HFF-Myc (cell line): ENCODE measurements at regions not wholly inside any gene's neighbourhood (a gene's known extent, or its start where the extent isn't known, plus 50 kb on each side); places are given as distances from the start of the nearest gene placed in this dataset.

Experiments
- DNase-seq: peaks from one replicate; pipeline ENCODE4 v3.0.0-alpha.2; 2011; ENCODE audit warnings: low read depth; ENCODE audit errors: extremely low read depth
- H3K4me3 ChIP-seq: replicated peaks from 2 replicates; pipeline ENCODE4 v1.5.1; 2011; ENCODE audit warnings: low read depth, mild to moderate bottlenecking, control low read depth, low read length
- CTCF ChIP-seq: IDR thresholded peaks from 2 replicates; pipeline ENCODE4 v1.5.1; 2012; ENCODE audit warnings: mild to moderate bottlenecking, low read depth, low read length, control low read depth; ENCODE audit errors: missing control alignments

GRCh38 chr17:65430209-65430833, 131.1 kb downstream of the AXIN2 start:
- no peak overlapping the region for H3K4me3 ChIP-seq
- no peak for DNase-seq
- no peak for TF ChIP-seq CTCF

DNA sequence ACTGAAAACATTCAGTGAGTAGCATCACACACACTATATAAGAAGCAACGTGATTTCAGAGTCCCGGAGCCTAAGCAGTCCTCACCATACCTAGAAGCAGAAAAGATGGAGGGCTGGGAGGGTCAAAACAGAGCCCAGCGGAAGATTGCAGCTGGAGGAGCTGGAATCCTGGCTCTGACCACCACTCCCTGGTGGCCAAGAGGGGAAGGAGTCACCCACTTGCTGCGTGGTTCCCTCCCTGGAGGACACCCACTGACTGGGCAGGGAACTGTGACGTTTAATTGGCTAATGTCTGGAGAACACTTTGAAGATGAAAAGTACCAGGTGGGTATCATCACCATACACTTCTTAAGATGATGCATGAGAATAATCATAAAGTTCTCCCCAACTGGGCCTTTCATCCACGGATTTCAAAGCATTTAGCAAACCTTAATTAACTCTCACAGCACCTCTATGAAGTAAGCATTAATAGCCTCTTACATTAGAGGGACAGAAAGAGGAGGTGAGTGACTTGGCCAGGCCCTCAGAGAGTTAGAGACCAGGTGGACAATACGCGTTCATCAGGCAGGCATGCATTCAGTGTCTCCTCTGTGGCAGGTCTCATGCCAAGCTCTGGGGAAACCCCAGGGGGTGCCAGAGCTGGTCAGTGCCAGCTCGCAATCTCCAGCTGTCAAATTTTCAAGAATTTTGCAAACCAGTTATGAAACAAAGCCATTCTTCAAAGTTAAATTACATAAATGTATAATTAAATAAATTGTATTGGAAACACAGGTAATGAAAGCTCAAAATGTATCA, 137.9 kb downstream of the AXIN2 start:
- DNase-seq, result no peak
- peak; percentile 5 for TF ChIP-seq CTCF
- H3K4me3 ChIP-seq, result no peak overlapping the region

- TF ChIP-seq CTCF, result no peak
- no peak overlapping the region for H3K4me3 ChIP-seq
- no peak for DNase-seq
Measured at GRCh38 chr17:65418622-65419021, 142.8 kb downstream of the AXIN2 start.

DNA sequence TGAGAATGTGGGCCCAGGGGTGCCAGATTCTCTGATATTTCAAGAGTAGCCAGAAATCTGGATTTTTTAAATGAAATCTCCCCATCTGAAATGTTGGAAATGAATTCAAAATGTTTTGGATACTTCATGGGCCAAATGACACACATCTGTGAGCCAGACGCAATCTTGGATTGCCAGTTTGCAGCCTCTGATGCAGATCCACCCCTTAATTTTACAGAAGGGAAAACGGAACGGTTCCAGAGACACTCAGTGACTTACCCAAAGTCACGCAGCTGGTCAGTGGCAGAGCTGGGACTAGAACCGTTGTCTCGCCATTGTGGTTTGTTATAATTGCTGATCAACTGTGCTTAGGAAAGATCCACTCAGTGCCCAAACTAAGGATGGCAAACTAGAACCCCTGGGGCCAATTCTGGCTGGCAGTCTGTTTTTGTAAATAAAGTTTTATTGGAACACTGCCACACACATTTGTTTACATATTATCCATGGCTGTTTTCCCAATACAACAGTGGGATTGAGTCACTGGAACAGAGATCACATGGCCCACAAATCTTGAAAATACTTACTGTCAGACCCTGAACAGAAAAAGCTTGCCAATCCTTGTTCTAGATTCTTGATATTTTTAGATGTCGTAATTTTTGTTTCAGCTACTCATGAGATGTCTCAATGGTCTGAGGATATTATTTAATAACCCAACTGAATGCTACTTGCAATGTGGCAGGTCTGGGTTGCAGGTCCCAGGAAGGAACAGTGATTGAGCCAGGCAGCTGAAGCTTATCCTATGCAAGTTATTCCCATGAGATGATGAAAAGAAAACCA, 143.8 kb downstream of the AXIN2 start:
- no peak overlapping the region for H3K4me3 ChIP-seq
- no peak for TF ChIP-seq CTCF
- DNase-seq, result peak; percentile 40

- TF ChIP-seq CTCF, result no peak
- H3K4me3 ChIP-seq, result no peak overlapping the region
- DNase-seq, result no peak
Measured at GRCh38 chr17:65415991-65416390, 145.5 kb downstream of the AXIN2 start.

DNA sequence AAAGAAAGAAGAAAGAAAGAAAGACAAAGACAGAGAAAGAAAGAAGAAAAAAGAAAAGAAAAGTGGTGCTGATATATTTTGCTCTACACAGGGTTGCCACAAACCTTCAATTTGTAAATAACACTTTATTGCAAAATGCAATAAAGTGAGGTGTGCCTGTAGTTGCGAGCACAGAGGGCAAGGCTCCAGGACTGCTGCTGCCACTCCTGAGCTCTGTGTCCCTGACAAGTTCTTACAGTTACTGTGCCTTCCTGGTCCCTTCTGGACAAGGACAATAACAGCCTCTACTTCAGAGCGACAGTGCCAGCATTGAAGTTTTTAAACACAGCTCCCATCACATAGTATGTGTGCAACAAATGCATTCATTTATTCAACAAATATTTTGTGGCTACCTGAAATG, 148.1 kb downstream of the AXIN2 start:
- DNase-seq, result no peak
- no peak for TF ChIP-seq CTCF
- H3K4me3 ChIP-seq, result no peak overlapping the region
